HG02884 (cell line): ENCODE measurements at regions not wholly inside any gene's neighbourhood (a gene's known extent, or its start where the extent isn't known, plus 50 kb on each side); places are given as distances from the start of the nearest gene placed in this dataset.
"Not testable (repeated sequence)": the region's sequence is repeated elsewhere in the genome, so short reads cannot be mapped to it uniquely, and the experiment has no call there.

ENCODE experiments used
- ATAC-seq: cut with Tn5 transposase; IDR thresholded peaks from one replicate; pipeline ENCODE4 v1.9.1; 2021; ENCODE audit warnings: mild to moderate bottlenecking, moderate library complexity; ENCODE audit not compliant: unreplicated experiment

DNA sequence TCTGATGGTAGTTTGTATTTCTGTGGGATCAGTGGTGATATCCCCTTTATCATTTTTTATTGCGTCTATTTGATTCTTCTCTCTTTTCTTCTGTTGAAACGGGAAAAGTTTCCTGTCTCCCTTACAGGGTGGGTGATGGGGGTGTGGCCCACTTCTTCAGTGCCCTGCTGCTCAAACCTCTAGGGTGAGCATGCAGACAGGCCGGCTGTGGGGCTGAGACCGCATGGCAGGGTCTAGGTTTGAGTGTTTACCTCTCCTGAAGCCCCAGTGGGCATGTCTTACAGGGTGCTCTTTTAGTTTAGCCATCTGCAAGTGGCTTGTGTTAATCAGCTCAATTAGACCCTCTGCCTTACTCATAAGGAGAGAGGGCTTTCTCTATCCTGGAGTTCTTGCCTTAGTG is 450.0 kb upstream of the EPHA3 start:
- no peak for ATAC-seq

DNA sequence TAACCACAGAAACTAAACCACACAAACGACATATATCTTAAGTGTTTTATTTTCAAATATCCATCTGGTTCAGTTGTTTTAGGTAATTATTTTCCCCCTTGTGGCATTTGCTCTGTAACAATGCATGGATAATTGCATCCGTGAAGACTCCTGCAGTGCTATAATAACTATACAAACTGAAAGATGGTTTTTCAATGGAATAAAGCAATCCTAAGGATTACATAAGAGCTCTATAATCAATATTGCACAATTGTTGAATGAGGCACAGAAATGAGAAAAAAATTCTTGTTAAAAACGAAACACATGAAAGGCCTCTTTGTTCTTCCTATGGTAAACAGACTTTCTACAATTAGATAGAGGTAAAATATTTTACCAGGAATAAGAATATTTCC is 446.0 kb upstream of the EPHA3 start:
- no peak for ATAC-seq

- ATAC-seq: no peak
Observed at GRCh38 chr3:88668180-88668579, 439.2 kb upstream of the EPHA3 start.

GRCh38 chr3:88671573-88671972 is 435.8 kb upstream of the EPHA3 start:
- no peak for ATAC-seq

GRCh38 chr3:88677298-88677697 is 430.1 kb upstream of the EPHA3 start:
- no peak for ATAC-seq

- ATAC-seq: no peak
Observed at GRCh38 chr3:88678747-88679146, 428.7 kb upstream of the EPHA3 start.

GRCh38 chr3:88690287-88690686 is 417.1 kb upstream of the EPHA3 start:
- ATAC-seq: no peak

- no peak for ATAC-seq
Observed at GRCh38 chr3:88691081-88691480, 416.3 kb upstream of the EPHA3 start.

GRCh38 chr3:88703501-88704059 is 403.8 kb upstream of the EPHA3 start:
- no peak for ATAC-seq

DNA sequence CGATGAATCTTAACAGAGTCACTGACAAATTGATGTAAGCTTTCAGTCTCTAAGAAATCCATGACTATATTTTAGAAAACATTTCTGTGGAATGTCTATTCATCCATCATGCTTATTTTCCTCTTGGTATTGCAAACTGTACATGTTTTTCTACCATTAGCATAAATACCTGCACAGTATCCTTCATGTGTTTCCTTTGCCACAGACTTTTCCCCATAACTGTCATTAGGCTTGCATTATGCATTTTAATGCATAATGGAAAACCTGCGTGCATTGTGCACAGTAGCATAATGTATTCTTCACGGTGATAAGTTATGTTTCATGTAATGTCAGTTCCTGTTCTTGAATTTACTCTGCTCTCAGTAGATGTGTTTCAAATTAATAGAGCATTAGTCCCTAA is 403.1 kb upstream of the EPHA3 start:
- ATAC-seq: no peak

DNA sequence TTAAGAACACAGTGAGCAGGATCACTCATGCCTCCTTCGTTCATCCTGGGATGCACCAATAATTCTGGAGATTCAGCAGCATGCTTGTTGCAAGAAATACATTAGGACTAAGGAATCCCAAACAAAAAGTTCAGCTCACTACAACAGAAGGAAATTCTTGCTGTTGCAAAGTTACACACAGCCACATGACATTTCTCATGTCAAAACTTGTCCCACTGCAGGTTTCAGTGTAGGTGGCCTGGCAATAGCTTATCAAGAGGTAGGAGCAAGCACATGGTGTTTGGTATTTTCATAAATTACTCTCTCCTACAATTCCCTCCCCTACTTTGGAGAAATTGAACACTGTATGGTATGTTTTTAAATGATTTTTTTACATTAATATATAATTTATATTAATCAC is 399.6 kb upstream of the EPHA3 start:
- no peak for ATAC-seq

DNA sequence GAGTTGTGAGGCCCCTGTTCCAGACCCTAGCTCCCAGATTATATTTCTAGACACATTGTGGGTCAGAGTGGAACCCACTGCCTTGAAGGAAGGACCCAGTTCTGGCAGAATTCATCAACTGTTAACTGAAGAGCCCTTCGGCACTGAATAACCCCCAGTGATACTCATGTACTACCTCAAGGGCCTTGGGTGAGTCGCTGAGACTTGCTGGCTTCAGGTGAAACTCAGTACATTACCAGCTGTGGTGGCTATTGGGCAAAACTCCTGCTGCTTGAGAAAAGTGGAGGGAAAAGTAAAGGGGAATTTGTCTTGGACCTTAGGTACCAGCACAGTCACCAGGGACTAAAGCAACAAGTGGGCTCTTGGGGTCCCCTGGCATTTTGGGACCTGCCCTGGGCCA is 394.9 kb upstream of the EPHA3 start:
- ATAC-seq: no peak

DNA sequence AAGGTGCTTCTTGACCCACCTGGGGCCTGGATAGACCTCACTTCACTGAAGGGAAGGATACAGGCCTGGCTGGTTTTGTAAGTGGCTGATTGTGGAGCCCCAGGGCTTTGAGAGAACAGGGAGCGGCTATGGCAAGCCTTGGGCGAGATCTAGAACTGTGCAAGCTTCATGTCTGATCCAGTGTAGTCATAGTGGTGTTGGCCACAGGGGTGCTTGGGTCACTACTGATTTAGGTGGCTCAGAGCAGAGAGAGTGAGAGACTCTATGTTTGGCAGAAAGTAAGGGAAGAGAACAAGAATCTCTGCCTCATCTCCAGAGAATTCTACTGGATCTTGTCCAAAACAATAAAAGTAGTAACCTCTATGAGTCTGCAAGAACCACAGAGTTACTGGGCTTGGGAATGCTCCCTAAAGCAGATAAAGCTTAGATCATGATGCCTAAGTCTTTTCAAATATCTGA is 394.2 kb upstream of the EPHA3 start:
- no peak for ATAC-seq

- no peak for ATAC-seq
Observed at GRCh38 chr3:88725440-88726165, 381.8 kb upstream of the EPHA3 start.

DNA sequence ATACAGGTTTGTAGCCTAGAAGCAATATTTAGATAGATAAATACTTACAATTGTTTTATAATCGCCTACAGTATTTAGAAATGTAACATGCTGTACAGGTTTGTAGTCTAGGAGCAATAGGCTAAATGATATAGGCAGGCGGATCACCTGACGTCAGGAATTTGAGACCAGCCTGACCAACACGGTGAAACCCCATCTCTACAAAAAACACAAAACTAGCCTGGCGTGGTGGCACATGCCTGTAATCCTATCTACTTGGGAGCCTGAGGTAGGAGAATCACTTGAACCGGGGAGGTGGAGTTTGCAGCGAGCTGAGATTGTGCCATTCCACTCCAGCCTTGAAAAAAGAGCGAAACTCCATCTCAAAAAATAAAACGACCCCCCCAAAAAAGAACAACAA is 375.2 kb upstream of the EPHA3 start:
- ATAC-seq: no peak

GRCh38 chr3:88742106-88742505 is 365.3 kb upstream of the EPHA3 start:
- ATAC-seq: no peak

GRCh38 chr3:88742674-88743507 is 364.5 kb upstream of the EPHA3 start:
- ATAC-seq: no peak

- ATAC-seq: no peak
Observed at GRCh38 chr3:88744896-88745295, 362.5 kb upstream of the EPHA3 start.

- not testable (repeated sequence) for ATAC-seq
Observed at GRCh38 chr3:88747145-88747544, 360.3 kb upstream of the EPHA3 start.

- ATAC-seq: no peak
Observed at GRCh38 chr3:88758676-88759075, 348.7 kb upstream of the EPHA3 start.

- no peak for ATAC-seq
Observed at GRCh38 chr3:88767746-88768145, 339.7 kb upstream of the EPHA3 start.

- no peak for ATAC-seq
Observed at GRCh38 chr3:88773766-88774165, 333.7 kb upstream of the EPHA3 start.
